SKM-1 treated with dmso at 0.1 percent for 144 hours (cell line): ENCODE measurements at regions not wholly inside any gene's neighbourhood (a gene's known extent, or its start where the extent isn't known, plus 50 kb on each side); places are given as distances from the start of the nearest gene placed in this dataset.

Experiments used
- DNase-seq: peaks from one replicate; lab custom pipeline; 2025; ENCODE audit not compliant: unreplicated experiment; lab: John Stamatoyannopoulos, UW

- DNase-seq = no peak
These were observed 1052.0 kb downstream of the TBC1D22A start for GRCh38 chr22:47814474-47814873.

DNA sequence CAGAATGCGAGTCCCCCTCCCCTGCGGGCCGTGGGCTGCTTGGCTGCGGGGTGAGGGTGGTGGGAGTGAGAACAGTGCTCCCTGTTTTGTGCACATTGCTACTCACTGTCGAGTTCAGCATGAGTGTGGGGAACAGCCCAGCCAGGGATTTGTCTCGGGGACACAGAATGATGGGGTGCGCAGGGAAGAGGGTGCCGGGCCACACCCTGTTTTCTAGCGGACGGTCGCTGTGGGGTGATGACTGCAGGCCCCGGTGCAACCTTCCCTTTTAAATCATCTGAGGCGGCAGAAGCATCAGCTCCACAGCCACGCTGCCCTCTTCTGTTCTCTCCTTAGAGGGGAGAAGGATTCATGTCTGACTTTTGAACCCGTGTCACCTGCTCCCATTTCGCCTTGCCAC, 1051.2 kb downstream of the TBC1D22A start:
- DNase-seq = no peak

DNA sequence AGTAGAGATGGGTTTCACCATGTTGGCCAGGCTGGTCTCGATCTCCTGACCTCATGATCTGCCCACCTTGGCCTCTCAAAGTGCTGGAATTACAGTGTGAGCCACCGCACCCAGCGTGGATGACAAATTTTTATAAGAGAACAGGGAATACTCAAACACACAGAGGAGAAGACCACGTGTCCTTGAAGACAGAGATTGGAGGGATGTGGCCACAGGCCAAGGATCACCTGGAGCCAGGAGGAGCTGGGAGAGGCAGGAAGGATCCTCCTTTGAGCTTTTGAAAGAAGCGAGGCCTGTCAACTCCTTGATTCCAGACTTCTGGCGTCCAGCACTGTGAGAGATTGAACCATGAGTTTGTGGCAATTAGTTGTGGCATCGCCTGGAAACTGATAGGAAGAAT, 1049.5 kb downstream of the TBC1D22A start:
- DNase-seq = no peak

GRCh38 chr22:47810505-47811500, 1048.4 kb downstream of the TBC1D22A start:
- no peak for DNase-seq

- DNase-seq = no peak
These were observed 1046.6 kb downstream of the TBC1D22A start for GRCh38 chr22:47808886-47809620.

GRCh38 chr22:47808236-47808635, 1045.8 kb downstream of the TBC1D22A start:
- DNase-seq = no peak

- no peak for DNase-seq
These were observed 1045.1 kb downstream of the TBC1D22A start for GRCh38 chr22:47807506-47807905.

DNA sequence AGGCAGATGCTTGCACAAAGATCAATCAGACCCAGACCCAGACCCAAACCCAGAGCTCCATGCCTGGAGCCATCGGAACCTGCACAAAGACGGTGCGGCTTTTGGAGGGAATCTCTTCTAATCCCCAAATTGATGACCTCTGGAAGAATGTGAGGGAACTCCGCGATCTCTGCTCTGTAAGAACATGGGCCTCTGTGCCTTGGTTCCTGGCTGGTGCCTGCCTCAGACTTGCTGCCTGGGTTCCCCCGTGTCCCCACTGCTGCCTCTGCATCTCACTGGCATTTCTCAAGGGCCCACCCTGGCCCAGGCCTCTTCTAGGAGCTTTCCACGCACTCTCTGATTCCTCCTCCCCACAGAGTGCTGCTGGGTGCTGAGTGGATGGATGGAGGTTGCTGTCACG, 1044.4 kb downstream of the TBC1D22A start:
- DNase-seq = no peak

GRCh38 chr22:47805394-47805935, 1043.0 kb downstream of the TBC1D22A start:
- no peak for DNase-seq

- no peak for DNase-seq
These were observed 1041.8 kb downstream of the TBC1D22A start for GRCh38 chr22:47804281-47804680.

DNA sequence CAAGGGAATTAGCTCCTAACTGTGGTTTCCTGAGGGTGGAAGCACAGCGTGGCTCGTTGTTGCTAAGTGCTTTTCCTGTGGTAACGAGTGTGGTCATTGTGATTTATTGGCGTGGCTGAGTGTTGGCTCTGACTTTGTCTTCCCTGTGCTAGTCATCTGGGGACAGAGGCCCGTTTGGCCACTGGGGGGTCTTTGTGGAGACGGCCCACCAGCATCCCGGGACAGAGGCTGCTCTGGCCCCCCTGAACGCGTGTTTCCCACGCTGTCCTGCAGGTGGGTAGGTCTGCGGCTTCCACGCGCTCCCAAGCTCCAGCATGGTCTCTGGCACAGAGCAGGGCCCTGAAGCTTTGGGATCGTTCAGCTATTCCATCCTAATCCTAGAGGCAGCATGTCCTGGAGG, 1040.0 kb downstream of the TBC1D22A start:
- no peak for DNase-seq

DNA sequence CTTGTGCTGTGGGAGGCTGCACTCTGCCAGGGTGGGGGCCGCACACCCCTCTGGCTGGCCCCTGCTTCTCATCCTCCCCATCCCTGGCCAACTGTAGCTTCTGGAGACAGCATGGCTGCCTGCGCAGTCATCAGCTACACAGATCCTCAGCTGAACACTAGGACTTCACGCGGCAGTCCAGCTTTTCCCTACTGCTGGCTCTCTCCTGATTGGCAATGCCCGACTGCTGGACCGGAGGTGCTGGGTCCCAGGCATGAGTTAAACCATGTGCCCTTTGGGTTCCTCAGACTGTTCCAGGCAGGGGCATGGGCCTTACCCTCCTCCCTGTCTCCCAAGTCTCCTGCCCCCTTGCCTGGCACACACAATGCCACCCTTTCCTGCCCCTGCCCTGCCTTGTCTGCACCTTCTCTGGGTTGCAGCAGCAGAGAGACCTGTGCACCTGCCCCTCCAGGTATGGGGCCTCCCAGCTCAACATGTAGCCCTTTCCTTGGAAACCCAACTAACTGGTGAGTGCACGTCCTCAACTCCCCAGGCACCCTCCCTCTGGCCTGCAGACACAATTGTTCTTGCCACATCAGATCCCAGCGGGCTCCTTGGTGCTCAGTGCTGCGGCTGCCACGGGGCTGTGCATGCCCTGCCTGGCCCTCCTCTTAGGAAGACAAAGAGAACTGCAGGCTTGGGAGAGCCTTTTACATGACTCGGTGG, 1039.2 kb downstream of the TBC1D22A start:
- no peak for DNase-seq

GRCh38 chr22:47798229-47798628, 1035.8 kb downstream of the TBC1D22A start:
- no peak for DNase-seq

DNA sequence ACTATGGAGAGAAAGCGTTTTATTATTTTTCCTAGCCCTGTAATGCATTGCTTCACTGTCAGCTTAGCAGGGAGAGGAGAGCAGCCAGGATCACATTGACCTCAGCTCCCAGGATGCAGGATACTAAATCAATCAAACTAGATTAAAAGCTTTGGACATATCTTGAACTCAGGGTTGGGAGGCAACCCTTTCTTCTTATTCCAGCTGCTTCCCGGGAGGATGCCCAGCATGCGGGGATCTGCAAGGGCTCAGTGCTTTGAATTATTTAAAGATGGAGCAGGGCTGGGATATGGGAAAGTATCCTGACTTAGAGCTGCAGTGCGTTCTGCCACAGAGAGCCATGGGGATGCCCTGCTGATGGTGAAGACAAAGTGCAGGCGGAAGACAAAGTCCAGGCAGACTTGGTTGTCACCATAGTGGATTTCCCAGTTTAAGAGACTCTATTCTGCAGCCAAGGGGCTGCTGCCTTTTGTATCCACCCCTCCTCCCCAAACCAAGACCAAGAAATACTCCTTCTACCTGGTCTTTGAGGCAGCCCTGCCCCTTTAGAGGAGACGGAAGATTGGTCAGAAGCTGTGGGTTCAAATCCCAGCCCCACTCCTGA, 1035.0 kb downstream of the TBC1D22A start:
- no peak for DNase-seq

DNA sequence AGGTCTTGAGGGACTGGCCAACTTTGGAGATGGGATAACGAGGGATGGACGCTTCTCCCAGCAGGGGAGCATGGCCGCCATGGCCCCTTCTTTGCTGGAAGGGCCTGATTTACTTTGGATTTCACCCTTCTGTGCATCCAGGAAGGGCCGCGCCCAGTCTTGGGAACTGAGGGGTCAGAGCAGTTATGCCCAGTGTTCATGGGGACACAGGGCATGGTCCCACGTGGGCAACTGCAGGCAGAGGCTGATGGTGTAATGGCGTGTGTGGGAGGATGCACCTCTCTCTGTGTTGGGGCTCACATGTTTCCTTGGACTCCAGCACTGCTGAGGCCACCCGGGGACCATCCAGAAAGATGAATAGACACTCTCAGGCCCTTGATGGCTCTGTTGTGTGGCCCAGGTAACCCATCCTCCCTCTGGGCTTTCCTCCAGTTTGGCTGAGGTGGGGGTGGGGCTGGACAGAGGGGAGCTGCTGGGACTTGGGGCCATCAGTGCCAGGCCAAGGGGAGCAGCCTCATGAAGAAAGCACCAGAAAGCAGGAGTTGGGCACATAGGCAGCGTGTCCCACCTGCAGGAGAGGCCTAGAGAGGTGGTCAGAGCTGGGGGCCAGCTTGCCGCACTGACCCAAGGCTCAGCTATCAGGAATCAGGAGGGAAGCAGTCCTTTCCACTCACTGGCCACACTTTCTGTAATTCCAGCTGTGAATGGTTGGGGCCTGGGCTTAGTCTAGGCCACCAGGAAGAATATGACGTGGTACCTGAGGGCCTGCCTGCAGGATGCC, 1033.9 kb downstream of the TBC1D22A start:
- DNase-seq = no peak

GRCh38 chr22:47795477-47796127, 1033.2 kb downstream of the TBC1D22A start:
- no peak for DNase-seq

DNA sequence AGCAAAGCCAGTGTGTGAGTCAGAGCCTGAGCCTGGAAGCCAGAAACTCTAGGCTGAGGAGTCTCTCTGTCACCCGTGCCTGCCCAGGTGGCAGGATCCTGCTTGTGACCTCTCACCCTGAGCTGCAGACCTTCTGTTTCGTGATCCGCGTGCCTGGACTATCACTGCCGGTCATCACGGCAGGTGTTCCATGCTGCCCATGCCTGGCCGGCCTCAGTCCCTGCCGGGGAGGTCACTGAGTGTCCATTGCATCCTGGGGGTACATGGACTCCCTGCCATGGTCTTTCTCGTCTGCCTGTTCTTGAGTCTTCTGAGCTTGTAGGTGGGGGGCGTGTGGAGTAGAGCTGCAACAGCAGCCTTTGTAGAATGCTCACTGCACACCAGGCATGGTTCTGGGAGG, 1032.4 kb downstream of the TBC1D22A start:
- no peak for DNase-seq

GRCh38 chr22:47793304-47794101, 1031.1 kb downstream of the TBC1D22A start:
- no peak for DNase-seq

DNA sequence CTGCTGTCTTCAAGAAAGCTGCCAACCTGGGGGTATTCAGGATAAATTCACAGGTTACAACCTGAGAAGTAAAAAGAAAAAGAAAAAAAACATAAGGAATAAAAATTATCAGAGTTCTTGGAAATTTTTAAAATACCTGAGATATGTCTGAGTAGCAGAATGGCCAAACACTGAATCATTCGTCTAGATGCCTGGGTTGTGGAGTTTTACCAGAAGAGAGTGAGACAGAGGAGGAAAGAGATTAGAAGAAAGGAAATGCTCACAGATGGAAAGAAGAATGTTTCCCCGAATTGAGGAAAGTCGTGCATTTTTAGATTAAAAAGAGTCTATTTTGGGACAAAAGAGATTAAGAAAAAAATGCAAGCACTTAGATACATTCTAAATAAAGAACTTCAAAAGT, 1026.7 kb downstream of the TBC1D22A start:
- no peak for DNase-seq
